Esophagus muscularis mucosa (tissue), 4 donors: ENCODE measurements at regions not wholly inside any gene's neighbourhood (a gene's known extent, or its start where the extent isn't known, plus 50 kb on each side); places are given as distances from the start of the nearest gene placed in this dataset.

Source experiments
- CTCF ChIP-seq, 3 experiments: fragments of 200-600 bp in 2 of 3; fragments of 450-650 bp in 1 of 3; sonication (generic) in 2 of 3; IDR thresholded peaks; one replicate each; pipeline ENCODE4 v1.5.1; 2017 to 2019; ENCODE audit warnings: antibody characterized with exemption in 3 of 3, mild to moderate bottlenecking in 2 of 3, moderate library complexity in 1 of 3
- EP300 ChIP-seq: sonication (generic); formaldehyde crosslinking; IDR thresholded peaks from one replicate; pipeline ENCODE4 v1.6.1; 2017; ENCODE audit warnings: antibody characterized with exemption
- POLR2A ChIP-seq: fragments of 450-650 bp; IDR thresholded peaks from one replicate; pipeline ENCODE4 v1.6.1; 2017; ENCODE audit warnings: antibody characterized with exemption, moderate library complexity, mild to moderate bottlenecking, low read depth

DNA sequence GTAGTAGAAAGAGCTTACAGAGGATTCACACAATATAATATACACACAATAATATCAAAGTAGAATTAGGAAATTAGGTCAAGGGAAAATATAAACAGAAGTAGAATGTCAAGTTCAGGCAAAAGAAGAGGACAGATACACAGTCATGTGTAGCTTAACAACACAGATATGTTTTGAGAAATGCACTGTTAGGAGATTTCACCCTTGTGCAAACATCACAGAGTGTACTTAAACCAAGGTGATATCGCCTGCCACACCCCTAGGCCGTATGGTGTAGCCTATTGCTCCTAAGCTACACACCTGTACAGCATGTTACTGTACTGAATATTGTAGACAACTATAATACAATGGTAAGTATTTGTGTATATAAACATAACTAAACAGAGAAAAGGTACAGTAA, 110.0 kb upstream of the EDNRA start:
- TF ChIP-seq EP300: no peak
- TF ChIP-seq CTCF (IDR thresholded peaks at IDR 0.05): no peak
- TF ChIP-seq POLR2A: no peak
